ENCODE measurements at regions not wholly inside any gene's neighbourhood (a gene's known extent, or its start where the extent isn't known, plus 50 kb on each side); places are given as distances from the start of the nearest gene placed in this dataset.

- no peak overlapping the region for H3K4me3 ChIP-seq
- H2AFZ ChIP-seq (replicated peaks), result no peak overlapping the region
- H3K4me2 ChIP-seq, result no peak overlapping the region
- no peaks in the 10 kb centered on the region for H3K27me3 Mint-ChIP-seq (ENCODE audit: insufficient read depth, low read depth)
- no peaks in the 10 kb centered on the region for H3F3A ChIP-seq (ENCODE audit: low read depth)
- no peaks in the 10 kb centered on the region for H4K20me1 ChIP-seq (ENCODE audit: low read depth)
- H3K4me1 Mint-ChIP-seq, result no peaks in the 10 kb centered on the region
- H3K36me3 ChIP-seq, result no peaks in the 10 kb centered on the region
- no peaks in the 10 kb centered on the region for H3K27me3 ChIP-seq
- no peak overlapping the region for H3K9ac ChIP-seq
- no peaks in the 10 kb centered on the region for H3K36me3 Mint-ChIP-seq
- H3K9me3 ChIP-seq (ENCODE audit: low read depth), result no peaks in the 10 kb centered on the region
- DNase-seq (ENCODE audit: low spot score), result no peak
- H3K27ac Mint-ChIP-seq, result no peak overlapping the region
- TF ChIP-seq, protein P1, sequence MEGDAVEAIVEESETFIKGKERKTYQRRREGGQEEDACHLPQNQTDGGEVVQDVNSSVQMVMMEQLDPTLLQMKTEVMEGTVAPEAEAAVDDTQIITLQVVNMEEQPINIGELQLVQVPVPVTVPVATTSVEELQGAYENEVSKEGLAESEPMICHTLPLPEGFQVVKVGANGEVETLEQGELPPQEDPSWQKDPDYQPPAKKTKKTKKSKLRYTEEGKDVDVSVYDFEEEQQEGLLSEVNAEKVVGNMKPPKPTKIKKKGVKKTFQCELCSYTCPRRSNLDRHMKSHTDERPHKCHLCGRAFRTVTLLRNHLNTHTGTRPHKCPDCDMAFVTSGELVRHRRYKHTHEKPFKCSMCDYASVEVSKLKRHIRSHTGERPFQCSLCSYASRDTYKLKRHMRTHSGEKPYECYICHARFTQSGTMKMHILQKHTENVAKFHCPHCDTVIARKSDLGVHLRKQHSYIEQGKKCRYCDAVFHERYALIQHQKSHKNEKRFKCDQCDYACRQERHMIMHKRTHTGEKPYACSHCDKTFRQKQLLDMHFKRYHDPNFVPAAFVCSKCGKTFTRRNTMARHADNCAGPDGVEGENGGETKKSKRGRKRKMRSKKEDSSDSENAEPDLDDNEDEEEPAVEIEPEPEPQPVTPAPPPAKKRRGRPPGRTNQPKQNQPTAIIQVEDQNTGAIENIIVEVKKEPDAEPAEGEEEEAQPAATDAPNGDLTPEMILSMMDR (IDR thresholded peaks at IDR 0.05), result no peak
- TF ChIP-seq EZH2phosphoT487 (IDR thresholded peaks at IDR 0.05), result no peak
- TF ChIP-seq EZH2 (IDR thresholded peaks at IDR 0.05), result no peak
- H3K4me3 Mint-ChIP-seq, result no peak overlapping the region
- no peaks in the 10 kb centered on the region for H3K79me2 ChIP-seq (ENCODE audit: low read depth)
- H3K4me1 ChIP-seq, result peaks cover under 1% of the 10 kb centered on the region
- H3K27ac ChIP-seq, result no peak overlapping the region
- H3K9me3 Mint-ChIP-seq, result peaks cover 2% of the 10 kb centered on the region
Observed at GRCh38 chr11:109978895-109979294, 114.3 kb upstream of the ZC3H12C start.

- Mint-ChIP-seq H3K4me3 (no peak overlapping the region), H3K4me1 (no peaks in the 10 kb centered on the region), H3K36me3 (no peaks in the 10 kb centered on the region), H3K27me3 (ENCODE audit: insufficient read depth, low read depth) (no peaks in the 10 kb centered on the region), H3K9me3 (peaks cover 2% of the 10 kb centered on the region), H3K27ac (no peak overlapping the region)
- H3K9ac ChIP-seq, result no peak overlapping the region
- no peak overlapping the region for H2AFZ ChIP-seq (replicated peaks)
- H3K4me1 ChIP-seq, result no peaks in the 10 kb centered on the region
- no peaks in the 10 kb centered on the region for H3K36me3 ChIP-seq
- DNase-seq (ENCODE audit: low spot score), result no peak
- TF ChIP-seq EZH2 (IDR thresholded peaks at IDR 0.05), result no peak
- TF ChIP-seq, protein P1 (IDR thresholded peaks at IDR 0.05), result no peak
- no peak for TF ChIP-seq EZH2phosphoT487 (IDR thresholded peaks at IDR 0.05)
- no peaks in the 10 kb centered on the region for H3K79me2 ChIP-seq (ENCODE audit: low read depth)
- H3K27ac ChIP-seq, result no peak overlapping the region
- H3K9me3 ChIP-seq (ENCODE audit: low read depth), result no peaks in the 10 kb centered on the region
- H3K4me2 ChIP-seq, result no peak overlapping the region
- no peaks in the 10 kb centered on the region for H4K20me1 ChIP-seq (ENCODE audit: low read depth)
- no peaks in the 10 kb centered on the region for H3K27me3 ChIP-seq
- H3K4me3 ChIP-seq, result no peak overlapping the region
- H3F3A ChIP-seq (ENCODE audit: low read depth), result no peaks in the 10 kb centered on the region
Observed at GRCh38 chr11:109981031-109981636, 112.1 kb upstream of the ZC3H12C start.

DNA sequence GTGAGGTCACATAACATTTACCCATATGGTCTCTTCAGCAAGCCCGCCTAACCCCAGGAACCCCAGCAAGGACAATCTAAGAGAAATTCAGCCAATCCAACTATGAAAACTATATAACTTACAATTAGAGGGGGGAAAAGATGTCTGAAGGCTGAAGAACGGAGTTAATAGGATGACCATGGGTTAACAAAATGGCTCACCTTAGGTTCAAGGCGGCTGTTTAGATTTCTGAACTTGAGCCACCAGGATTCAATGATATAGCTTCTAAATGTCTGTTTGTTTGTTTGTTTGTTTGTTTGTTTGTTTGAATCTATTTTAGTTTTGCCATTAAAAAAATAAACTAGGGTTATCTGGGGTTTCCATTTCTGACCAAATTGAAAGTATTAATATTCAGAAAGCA lies 109.8 kb upstream of the ZC3H12C start:
- no peaks in the 10 kb centered on the region for H3K36me3 ChIP-seq
- H3K4me2 ChIP-seq, result no peak overlapping the region
- H3K4me3 ChIP-seq, result no peak overlapping the region
- Mint-ChIP-seq H3K27ac (no peak overlapping the region), H3K4me1 (no peaks in the 10 kb centered on the region), H3K4me3 (no peak overlapping the region), H3K27me3 (ENCODE audit: insufficient read depth, low read depth) (no peaks in the 10 kb centered on the region), H3K36me3 (no peaks in the 10 kb centered on the region), H3K9me3 (no peaks in the 10 kb centered on the region)
- DNase-seq (ENCODE audit: low spot score), result no peak
- TF ChIP-seq EZH2 (IDR thresholded peaks at IDR 0.05) (no peak), EZH2phosphoT487 (IDR thresholded peaks at IDR 0.05) (no peak)
- TF ChIP-seq, protein P1 (IDR thresholded peaks at IDR 0.05), result no peak
- H4K20me1 ChIP-seq (ENCODE audit: low read depth), result no peaks in the 10 kb centered on the region
- H3K79me2 ChIP-seq (ENCODE audit: low read depth), result no peaks in the 10 kb centered on the region
- no peak overlapping the region for H3K9ac ChIP-seq
- no peak overlapping the region for H3K27ac ChIP-seq
- no peak overlapping the region for H2AFZ ChIP-seq (replicated peaks)
- no peaks in the 10 kb centered on the region for H3K27me3 ChIP-seq
- no peaks in the 10 kb centered on the region for H3K9me3 ChIP-seq (ENCODE audit: low read depth)
- H3K4me1 ChIP-seq, result no peaks in the 10 kb centered on the region
- no peaks in the 10 kb centered on the region for H3F3A ChIP-seq (ENCODE audit: low read depth)
